GM21619 (cell line): ENCODE measurements at regions not wholly inside any gene's neighbourhood (a gene's known extent, or its start where the extent isn't known, plus 50 kb on each side); places are given as distances from the start of the nearest gene placed in this dataset.
"Not testable (repeated sequence)": the region's sequence is repeated elsewhere in the genome, so short reads cannot be mapped to it uniquely, and the experiment has no call there.

ENCODE experiments used
- ATAC-seq: cut with Tn5 transposase; IDR thresholded peaks from one replicate; pipeline ENCODE4 v1.9.1; 2021; ENCODE audit not compliant: unreplicated experiment

GRCh38 chr7:16267953-16268820, 153.2 kb downstream of the CRPPA start:
- ATAC-seq: no peak

GRCh38 chr7:16266877-16267276, 154.5 kb downstream of the CRPPA start:
- no peak for ATAC-seq

GRCh38 chr7:16266470-16266869, 154.9 kb downstream of the CRPPA start:
- not testable (repeated sequence) for ATAC-seq

GRCh38 chr7:16265863-16266458, 155.4 kb downstream of the CRPPA start:
- no peak for ATAC-seq

- ATAC-seq: no peak
Measured at GRCh38 chr7:16264823-16265804, 156.2 kb downstream of the CRPPA start.

- ATAC-seq: no peak
Measured at GRCh38 chr7:16264036-16264819, 157.1 kb downstream of the CRPPA start.

GRCh38 chr7:16263377-16263776, 158.0 kb downstream of the CRPPA start:
- not testable (repeated sequence) for ATAC-seq

GRCh38 chr7:16261654-16262053, 159.7 kb downstream of the CRPPA start:
- no peak for ATAC-seq

- no peak for ATAC-seq
Measured at GRCh38 chr7:16261100-16261499, 160.2 kb downstream of the CRPPA start.

- peak; percentile 88 for ATAC-seq
Measured at GRCh38 chr7:16260236-16260728, 161.1 kb downstream of the CRPPA start.

- ATAC-seq: not testable (repeated sequence)
Measured at GRCh38 chr7:16256419-16256818, 164.9 kb downstream of the CRPPA start.

GRCh38 chr7:16255952-16256351, 165.4 kb downstream of the CRPPA start:
- not testable (repeated sequence) for ATAC-seq

- not testable (repeated sequence) for ATAC-seq
Measured at GRCh38 chr7:16250655-16251054, 170.7 kb downstream of the CRPPA start.

GRCh38 chr7:16249204-16249603, 172.1 kb downstream of the CRPPA start:
- not testable (repeated sequence) for ATAC-seq

GRCh38 chr7:16248556-16248955, 172.8 kb downstream of the CRPPA start:
- ATAC-seq: not testable (repeated sequence)

GRCh38 chr7:16244469-16244868, 176.9 kb downstream of the CRPPA start:
- no peak for ATAC-seq

GRCh38 chr7:16242920-16243319, 178.4 kb downstream of the CRPPA start:
- no peak for ATAC-seq

- no peak for ATAC-seq
Measured at GRCh38 chr7:16241017-16241416, 180.3 kb downstream of the CRPPA start.

GRCh38 chr7:16236381-16236780, 185.0 kb downstream of the CRPPA start:
- ATAC-seq: no peak
